A549 (cell line): ENCODE measurements at regions not wholly inside any gene's neighbourhood (a gene's known extent, or its start where the extent isn't known, plus 50 kb on each side); places are given as distances from the start of the nearest gene placed in this dataset.
A peak's percentile ranks its signal among the peaks of the same experiment; 100 is the strongest.

ENCODE experiments used
- ATAC-seq, 2 experiments: fragments of 200-7000 bp in 1 of 2; fragments of >200 bp in 1 of 2; cut with Nextera tagmentation in 1 of 2; cut with Tn5 transposase in 1 of 2; 3 replicates each; pipeline versions ENCODE4 v1.8.0 to v1.9.1; 2018 to 2020; ENCODE audit warnings: mild to moderate bottlenecking in 1 of 2, moderate library complexity in 1 of 2
- CTCF ChIA-PET: fragments of 300-600 bp; sonication (Branson Sonifier 250); formaldehyde crosslinking; extraction: SDS; loops from one replicate; lab custom pipeline; 2021; ENCODE audit warnings: antibody characterized with exemption, inconsistent platforms; lab: Yijun Ruan, JAX
- POLR2A ChIA-PET: fragments of 350-600 bp; formaldehyde crosslinking; extraction: SDS; loops from one replicate; lab custom pipeline; 2021; ENCODE audit warnings: antibody characterized with exemption, inconsistent platforms; lab: Yijun Ruan, JAX
- DNase-seq, 2 experiments: peaks; one replicate each; pipeline versions ENCODE4 v3.0.0 to v3.0.0-alpha.2; 2011 to 2016; ENCODE audit warnings: low read depth in 1 of 2, low spot score in 1 of 2
- FAIRE-seq: peaks from 2 replicates; lab custom pipeline; 2011; peaks lifted over from hg19 to GRCh38; lab: Jason Lieb, UNC
- H3K27ac ChIP-seq, 2 experiments: fragments of >200 bp; sonication (Bioruptor Twin); formaldehyde crosslinking; 3 replicates each; pipeline ENCODE4 v1.5.1; 2016 to 2017
- H3K4me1 ChIP-seq: fragments of >200 bp; sonication (Bioruptor Twin); formaldehyde crosslinking; 3 replicates; pipeline ENCODE4 v1.6.1; 2016
- H3K4me2 ChIP-seq: fragments of >200 bp; sonication (Bioruptor Twin); formaldehyde crosslinking; 3 replicates; pipeline ENCODE4 v1.6.1; 2016
- H3K4me3 ChIP-seq: fragments of >200 bp; sonication (Bioruptor Twin); formaldehyde crosslinking; 3 replicates; pipeline ENCODE4 v1.5.1; 2016
- H3K9me3 ChIP-seq: fragments of >200 bp; sonication (Bioruptor Twin); formaldehyde crosslinking; 3 replicates; pipeline ENCODE4 v1.6.1; 2016
- CBX2 ChIP-seq: fragments of 200-600 bp; sonication (generic); IDR thresholded peaks from 2 replicates; pipeline ENCODE4 v1.6.1; 2016; ENCODE audit warnings: low read depth, mild to moderate bottlenecking, borderline replicate concordance
- CBX8 ChIP-seq: fragments of 200-600 bp; sonication (generic); IDR thresholded peaks from 2 replicates; pipeline ENCODE4 v1.6.1; 2016
- CEBPB ChIP-seq, 2 experiments: fragments of >200 bp in 1 of 2; sonication (Bioruptor Twin) in 1 of 2; formaldehyde crosslinking in 1 of 2; IDR thresholded peaks; 2 replicates each; pipeline ENCODE4 v1.6.1; 2012 to 2016
- E2F6 ChIP-seq: IDR thresholded peaks from 2 replicates; pipeline ENCODE4 v1.6.1; 2012; ENCODE audit warnings: low read depth, borderline replicate concordance
- EP300 ChIP-seq, 2 experiments: fragments of >200 bp; sonication (Bioruptor Twin); formaldehyde crosslinking; IDR thresholded peaks; 2 replicates in 1 of 2; 3 replicates in 1 of 2; pipeline ENCODE4 v1.6.1; 2016 to 2017
- FOSL2 ChIP-seq, 2 experiments: fragments of 450-650 bp in 1 of 2; fragments of >200 bp in 1 of 2; sonication (Bioruptor Twin) in 1 of 2; formaldehyde crosslinking; IDR thresholded peaks; 2 replicates each; pipeline versions ENCODE4 v1.5.0 to v1.6.1; 2016 to 2020; ENCODE audit warnings: mild to moderate bottlenecking in 1 of 2, moderate library complexity in 1 of 2
- HOXA7 ChIP-seq: fragments of 250-450 bp; sonication (Bioruptor Pico); IDR thresholded peaks from 2 replicates; pipeline ENCODE4 v1.5.0; 2020; ENCODE audit warnings: mild to moderate bottlenecking, moderate library complexity
- JUN ChIP-seq, 2 experiments: fragments of >200 bp; sonication (Bioruptor Twin); formaldehyde crosslinking; IDR thresholded peaks; 2 replicates in 1 of 2; 3 replicates in 1 of 2; pipeline ENCODE4 v1.6.1; 2016 to 2017
- JUNB ChIP-seq: fragments of >200 bp; sonication (Bioruptor Twin); formaldehyde crosslinking; IDR thresholded peaks from 2 replicates; pipeline ENCODE4 v1.6.1; 2016
- KDM5A ChIP-seq: fragments of 200-600 bp; sonication (generic); IDR thresholded peaks from 2 replicates; pipeline ENCODE4 v1.6.1; 2016; ENCODE audit warnings: antibody characterized with exemption, mild to moderate bottlenecking
- MAFK ChIP-seq: fragments of 450-650 bp; IDR thresholded peaks from 2 replicates; pipeline ENCODE4 v1.6.1; 2014; ENCODE audit not compliant: partially characterized antibody
- NR3C1 ChIP-seq: fragments of >200 bp; sonication (Bioruptor Twin); formaldehyde crosslinking; IDR thresholded peaks from 3 replicates; pipeline ENCODE4 v1.6.1; 2017
- RAD21 ChIP-seq, 2 experiments: fragments of >200 bp in 1 of 2; sonication (Bioruptor Twin) in 1 of 2; formaldehyde crosslinking in 1 of 2; IDR thresholded peaks in 1 of 2; conservative IDR thresholded peaks in 1 of 2; 2 replicates in 1 of 2; 3 replicates in 1 of 2; pipeline ENCODE4 v1.6.1; 2012 to 2018; ENCODE audit warnings: inconsistent platforms in 1 of 2
- RARB ChIP-seq: fragments of 250-450 bp; sonication (Bioruptor Pico); IDR thresholded peaks from 2 replicates; pipeline ENCODE4 v1.8.0; 2021; ENCODE audit warnings: mild to moderate bottlenecking, moderate library complexity
- TFCP2L1 ChIP-seq: fragments of 250-450 bp; sonication (Bioruptor Pico); IDR thresholded peaks from 2 replicates; pipeline ENCODE4 v1.5.0; 2021; ENCODE audit warnings: mild to moderate bottlenecking
- TP53 ChIP-seq: fragments of 250-450 bp; sonication (Bioruptor Pico); IDR thresholded peaks from 2 replicates; pipeline ENCODE4 v1.5.0; 2021; ENCODE audit warnings: mild to moderate bottlenecking, moderate library complexity
- ZC3H11A ChIP-seq: fragments of 450-650 bp; IDR thresholded peaks from 2 replicates; pipeline ENCODE4 v1.6.1; 2014; ENCODE audit warnings: antibody characterized with exemption, mild to moderate bottlenecking
- ZNF302 ChIP-seq: fragments of 250-450 bp; sonication (Bioruptor Pico); IDR thresholded peaks from 2 replicates; pipeline ENCODE4 v1.9.0; 2021; ENCODE audit warnings: inconsistent platforms, mild to moderate bottlenecking, moderate library complexity
- ZSCAN20 ChIP-seq: fragments of 250-450 bp; sonication (Bioruptor Pico); IDR thresholded peaks from 2 replicates; pipeline ENCODE4 v1.8.0; 2022; ENCODE audit warnings: mild to moderate bottlenecking, moderate library complexity
- WGBS: methylation state at CpG from one replicate; pipeline ENCODE4 v1.1.6; 2017; ENCODE audit errors: missing lambda C conversion rate; 5-methylcytosine and 5-hydroxymethylcytosine counted together
- TF ChIP-seq, protein P1 (sequence below): fragments of >200 bp; sonication (Bioruptor Twin); formaldehyde crosslinking; IDR thresholded peaks from 3 replicates; pipeline ENCODE4 v1.6.1; 2016
- TF ChIP-seq, protein P2 (sequence below): IDR thresholded peaks from 2 replicates; pipeline ENCODE4 v1.6.1; 2012
- TF ChIP-seq, protein P3 (sequence below): fragments of >200 bp; sonication (Bioruptor Twin); formaldehyde crosslinking; IDR thresholded peaks from 2 replicates; pipeline ENCODE4 v1.6.1; 2016
- TF ChIP-seq, protein P4 (sequence below): fragments of 250-450 bp; sonication (Bioruptor Pico); IDR thresholded peaks from 2 replicates; pipeline ENCODE4 v1.5.0; 2020; ENCODE audit warnings: low read depth, mild to moderate bottlenecking, moderate library complexity
- TF ChIP-seq, protein P5 (sequence below): fragments of 250-450 bp; sonication (Bioruptor Pico); IDR thresholded peaks from 2 replicates; pipeline ENCODE4 v1.5.0; 2021; ENCODE audit warnings: mild to moderate bottlenecking, moderate library complexity, borderline replicate concordance

DNA sequence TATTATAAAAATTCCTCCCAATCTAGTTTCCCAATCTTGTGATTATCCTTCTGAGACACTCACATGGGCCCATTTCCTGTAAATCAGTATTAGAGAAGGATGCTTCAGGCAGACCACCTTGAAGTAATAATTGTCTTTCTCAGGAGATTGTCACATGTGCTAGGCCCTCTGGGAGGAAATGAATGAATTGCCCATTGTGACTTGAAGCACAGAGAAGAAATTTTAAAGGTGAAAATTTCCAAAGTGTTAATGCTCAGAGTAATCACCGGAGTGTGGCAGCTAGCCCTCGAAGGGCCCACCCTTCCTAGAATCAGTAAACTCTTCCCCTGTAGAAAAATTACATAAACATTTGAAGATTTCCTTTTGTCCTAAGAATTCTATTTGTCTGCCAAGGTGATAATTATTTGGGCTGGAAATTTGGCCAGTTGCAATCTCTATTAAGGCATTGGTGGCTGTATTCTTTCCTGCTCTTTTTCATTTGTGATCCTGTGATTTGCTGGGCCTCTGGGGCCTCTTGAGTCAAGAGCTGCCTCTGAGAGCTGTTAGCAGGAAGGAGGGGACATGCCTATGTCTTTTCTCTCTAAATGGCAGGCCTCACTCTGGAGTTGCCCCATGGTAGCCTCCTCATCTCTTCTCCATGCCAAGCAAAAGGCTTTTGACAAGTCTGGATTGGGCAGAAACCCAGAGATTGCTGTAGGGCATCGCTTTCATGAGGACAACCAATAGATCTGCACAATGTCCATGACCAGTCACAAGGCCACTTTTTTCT is 371.5 kb upstream of the ACTBL2 start:
- Histone ChIP-seq H3K4me2 (no peak overlapping the region), H3K4me3 (no peak overlapping the region), H3K9me3 (no peaks in the 10 kb centered on the region), H3K4me1 (0 out of 3 replicates have a peak, but pooled peaks cover 4% of the 10 kb centered on the region)
- ATAC-seq (no peak), DNase-seq (no peak), FAIRE-seq (no peak)
- CTCF ChIA-PET, result interaction anchor here (0.5 kb wide), 1 partner anchor 108 kb away, joined by 3 read pairs; no protein-coding TSS in a partner anchor
- 87% methylated on average over 3 of the region's 3 CpGs for WGBS
- TF ChIP-seq TP53 (CRISPR knock-in tag) (no peak), RARB (CRISPR knock-in tag) (no peak), JUNB (no peak), ZSCAN20 (CRISPR knock-in tag) (no peak), JUN (IDR thresholded peaks at IDR 0.05) (no peak), TFCP2L1 (no peak), HOXA7 (CRISPR knock-in tag) (no peak), E2F6 (no peak), CBX2 (no peak), KDM5A (no peak)
- TF ChIP-seq, protein P1, sequence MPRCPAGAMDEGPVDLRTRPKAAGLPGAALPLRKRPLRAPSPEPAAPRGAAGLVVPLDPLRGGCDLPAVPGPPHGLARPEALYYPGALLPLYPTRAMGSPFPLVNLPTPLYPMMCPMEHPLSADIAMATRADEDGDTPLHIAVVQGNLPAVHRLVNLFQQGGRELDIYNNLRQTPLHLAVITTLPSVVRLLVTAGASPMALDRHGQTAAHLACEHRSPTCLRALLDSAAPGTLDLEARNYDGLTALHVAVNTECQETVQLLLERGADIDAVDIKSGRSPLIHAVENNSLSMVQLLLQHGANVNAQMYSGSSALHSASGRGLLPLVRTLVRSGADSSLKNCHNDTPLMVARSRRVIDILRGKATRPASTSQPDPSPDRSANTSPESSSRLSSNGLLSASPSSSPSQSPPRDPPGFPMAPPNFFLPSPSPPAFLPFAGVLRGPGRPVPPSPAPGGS, result no peak
- TF ChIP-seq, protein P2, sequence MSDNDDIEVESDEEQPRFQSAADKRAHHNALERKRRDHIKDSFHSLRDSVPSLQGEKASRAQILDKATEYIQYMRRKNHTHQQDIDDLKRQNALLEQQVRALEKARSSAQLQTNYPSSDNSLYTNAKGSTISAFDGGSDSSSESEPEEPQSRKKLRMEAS, result no peak
- TF ChIP-seq, protein P3, sequence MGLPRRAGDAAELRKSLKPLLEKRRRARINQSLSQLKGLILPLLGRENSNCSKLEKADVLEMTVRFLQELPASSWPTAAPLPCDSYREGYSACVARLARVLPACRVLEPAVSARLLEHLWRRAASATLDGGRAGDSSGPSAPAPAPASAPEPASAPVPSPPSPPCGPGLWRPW, result no peak
- TF ChIP-seq, protein P4, sequence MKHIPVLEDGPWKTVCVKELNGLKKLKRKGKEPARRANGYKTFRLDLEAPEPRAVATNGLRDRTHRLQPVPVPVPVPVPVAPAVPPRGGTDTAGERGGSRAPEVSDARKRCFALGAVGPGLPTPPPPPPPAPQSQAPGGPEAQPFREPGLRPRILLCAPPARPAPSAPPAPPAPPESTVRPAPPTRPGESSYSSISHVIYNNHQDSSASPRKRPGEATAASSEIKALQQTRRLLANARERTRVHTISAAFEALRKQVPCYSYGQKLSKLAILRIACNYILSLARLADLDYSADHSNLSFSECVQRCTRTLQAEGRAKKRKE (CRISPR knock-in tag), result no peak
- TF ChIP-seq, all 56 proteins: peak for 0
- POLR2A ChIA-PET, result no interaction called here
- H3K27ac ChIP-seq, result no peak overlapping the region

GRCh38 chr5:57850109-57850508 is 367.5 kb upstream of the ACTBL2 start:
- ATAC-seq, result no peak
- no peak overlapping the region for H3K27ac ChIP-seq
- no peak for TF ChIP-seq ZC3H11A
- no peak for TF ChIP-seq ZNF302 (CRISPR knock-in tag)
- TF ChIP-seq TP53 (CRISPR knock-in tag), result no peak
- TF ChIP-seq FOSL2 (IDR thresholded peaks at IDR 0.05), result no peak
- TF ChIP-seq FOSL2 (CRISPR knock-in tag; IDR thresholded peaks at IDR 0.05), result peak; percentile 7; the same call in 1 of the 2 replicates
- no peak for TF ChIP-seq EP300 (IDR thresholded peaks at IDR 0.05)
- TF ChIP-seq CEBPB (IDR thresholded peaks at IDR 0.05), result no peak
- TF ChIP-seq, all 56 proteins: peak for 1
- CTCF ChIA-PET, result interaction anchor here (1.4 kb wide), 1 partner anchor 38 kb away, joined by 3 read pairs; no protein-coding TSS in a partner anchor
- Histone ChIP-seq H3K9me3 (no peaks in the 10 kb centered on the region), H3K4me1 (0 out of 3 replicates have a peak, but pooled peaks cover 4% of the 10 kb centered on the region), H3K4me3 (no peak overlapping the region), H3K4me2 (no peak overlapping the region)
- DNase-seq (no peak), FAIRE-seq (no peak)
- 83% methylated on average over 1 of the region's 1 CpG for WGBS
- POLR2A ChIA-PET, result no interaction called here

DNA sequence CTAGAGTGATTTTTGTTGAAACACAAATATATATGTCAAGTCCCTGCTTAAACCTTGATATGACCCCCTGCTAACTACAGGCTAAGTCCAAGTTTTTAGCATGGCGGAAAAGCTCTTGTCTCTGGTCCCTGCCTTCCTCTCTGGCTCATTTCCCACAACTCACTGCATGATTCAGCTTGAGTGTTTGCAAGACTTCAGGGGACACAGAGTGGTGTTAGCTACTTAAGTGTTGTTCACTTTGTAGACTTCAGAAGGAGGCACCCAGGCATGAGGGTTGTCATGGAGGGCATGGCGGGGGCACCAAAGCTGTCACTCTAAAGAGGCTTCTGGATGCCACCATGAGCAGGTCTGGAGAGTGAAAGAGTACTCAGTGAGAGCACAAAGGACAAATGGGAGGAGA is 362.4 kb upstream of the ACTBL2 start:
- Histone ChIP-seq H3K9me3 (no peaks in the 10 kb centered on the region), H3K4me2 (no peak overlapping the region), H3K4me1 (peaks cover 29% of the 10 kb centered on the region), H3K4me3 (no peak overlapping the region), H3K27ac (no peak overlapping the region)
- TF ChIP-seq RAD21 (conservative IDR thresholded peaks at IDR 0.05 in 1 of 2, IDR thresholded peaks at IDR 0.05 in 1 of 2) (no peak), NR3C1 (no peak), ZC3H11A (no peak), MAFK (no peak), E2F6 (no peak), CBX8 (no peak)
- TF ChIP-seq, protein P5, sequence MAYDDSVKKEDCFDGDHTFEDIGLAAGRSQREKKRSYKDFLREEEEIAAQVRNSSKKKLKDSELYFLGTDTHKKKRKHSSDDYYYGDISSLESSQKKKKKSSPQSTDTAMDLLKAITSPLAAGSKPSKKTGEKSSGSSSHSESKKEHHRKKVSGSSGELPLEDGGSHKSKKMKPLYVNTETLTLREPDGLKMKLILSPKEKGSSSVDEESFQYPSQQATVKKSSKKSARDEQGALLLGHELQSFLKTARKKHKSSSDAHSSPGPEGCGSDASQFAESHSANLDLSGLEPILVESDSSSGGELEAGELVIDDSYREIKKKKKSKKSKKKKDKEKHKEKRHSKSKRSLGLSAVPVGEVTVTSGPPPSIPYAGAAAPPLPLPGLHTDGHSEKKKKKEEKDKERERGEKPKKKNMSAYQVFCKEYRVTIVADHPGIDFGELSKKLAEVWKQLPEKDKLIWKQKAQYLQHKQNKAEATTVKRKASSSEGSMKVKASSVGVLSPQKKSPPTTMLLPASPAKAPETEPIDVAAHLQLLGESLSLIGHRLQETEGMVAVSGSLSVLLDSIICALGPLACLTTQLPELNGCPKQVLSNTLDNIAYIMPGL (CRISPR knock-in tag), result no peak
- CTCF ChIA-PET, result interaction anchor here (1.0 kb wide), 1 partner anchor 66 kb away, joined by 3 read pairs; no protein-coding TSS in a partner anchor
- FAIRE-seq, result no peak
- 88% methylated on average over 2 of the region's 2 CpGs for WGBS
- POLR2A ChIA-PET, result no interaction called here
- no peak for DNase-seq
- no peak for ATAC-seq
